ENCODE measurements at regions not wholly inside any gene's neighbourhood (a gene's known extent, or its start where the extent isn't known, plus 50 kb on each side); places are given as distances from the start of the nearest gene placed in this dataset.

- Histone ChIP-seq H3K27me3 (no peaks in the 10 kb centered on the region), H3K4me3 (no peak overlapping the region), H3K9me3 (no peaks in the 10 kb centered on the region), H4K20me1 (no peaks in the 10 kb centered on the region), H3K9ac (no peak overlapping the region), H3K36me3 (no peaks in the 10 kb centered on the region), H3K4me1 (no peaks in the 10 kb centered on the region), H3K4me2 (no peak overlapping the region), H3K27ac (no peak overlapping the region)
- no peak for TF ChIP-seq Cebpa-rat (IDR thresholded peaks at IDR 0.05)
Observed at GRCh38 chr13:69579351-69579750, 528.3 kb upstream of the ATXN8OS start.

- Histone ChIP-seq H3K4me3 (no peak overlapping the region), H3K36me3 (no peaks in the 10 kb centered on the region), H4K20me1 (no peaks in the 10 kb centered on the region), H3K9me3 (no peaks in the 10 kb centered on the region), H3K4me1 (no peaks in the 10 kb centered on the region), H3K27me3 (no peaks in the 10 kb centered on the region), H3K4me2 (no peak overlapping the region), H3K9ac (no peak overlapping the region), H3K27ac (no peak overlapping the region)
- no peak for TF ChIP-seq Cebpa-rat (IDR thresholded peaks at IDR 0.05)
Observed at GRCh38 chr13:69571606-69572323, 535.9 kb upstream of the ATXN8OS start.

GRCh38 chr13:69567514-69567913 is 540.1 kb upstream of the ATXN8OS start:
- H3K4me1 ChIP-seq = no peaks in the 10 kb centered on the region
- no peaks in the 10 kb centered on the region for H3K36me3 ChIP-seq
- H3K27ac ChIP-seq = no peak overlapping the region
- H4K20me1 ChIP-seq = no peaks in the 10 kb centered on the region
- H3K9me3 ChIP-seq = no peaks in the 10 kb centered on the region
- no peak overlapping the region for H3K4me2 ChIP-seq
- no peaks in the 10 kb centered on the region for H3K27me3 ChIP-seq
- H3K4me3 ChIP-seq = no peak overlapping the region
- no peak overlapping the region for H3K9ac ChIP-seq
- TF ChIP-seq Cebpa-rat (IDR thresholded peaks at IDR 0.05) = no peak

- H4K20me1 ChIP-seq = no peaks in the 10 kb centered on the region
- no peak overlapping the region for H3K4me2 ChIP-seq
- no peak for TF ChIP-seq Cebpa-rat (IDR thresholded peaks at IDR 0.05)
- H3K9ac ChIP-seq = no peak overlapping the region
- no peaks in the 10 kb centered on the region for H3K4me1 ChIP-seq
- no peaks in the 10 kb centered on the region for H3K27me3 ChIP-seq
- no peak overlapping the region for H3K27ac ChIP-seq
- no peak overlapping the region for H3K4me3 ChIP-seq
- H3K36me3 ChIP-seq = no peaks in the 10 kb centered on the region
- H3K9me3 ChIP-seq = no peaks in the 10 kb centered on the region
Observed at GRCh38 chr13:69566104-69566716, 541.4 kb upstream of the ATXN8OS start.

GRCh38 chr13:69565334-69565733 is 542.3 kb upstream of the ATXN8OS start:
- H3K4me2 ChIP-seq = no peak overlapping the region
- H3K4me1 ChIP-seq = no peaks in the 10 kb centered on the region
- no peaks in the 10 kb centered on the region for H4K20me1 ChIP-seq
- H3K27ac ChIP-seq = no peak overlapping the region
- no peak overlapping the region for H3K9ac ChIP-seq
- no peaks in the 10 kb centered on the region for H3K9me3 ChIP-seq
- no peak for TF ChIP-seq Cebpa-rat (IDR thresholded peaks at IDR 0.05)
- H3K36me3 ChIP-seq = no peaks in the 10 kb centered on the region
- no peak overlapping the region for H3K4me3 ChIP-seq
- no peaks in the 10 kb centered on the region for H3K27me3 ChIP-seq

- Histone ChIP-seq H3K27ac (no peak overlapping the region), H4K20me1 (no peaks in the 10 kb centered on the region), H3K4me1 (no peaks in the 10 kb centered on the region), H3K4me3 (no peak overlapping the region), H3K9ac (no peak overlapping the region), H3K27me3 (no peaks in the 10 kb centered on the region), H3K4me2 (no peak overlapping the region), H3K36me3 (no peaks in the 10 kb centered on the region), H3K9me3 (no peaks in the 10 kb centered on the region)
- TF ChIP-seq Cebpa-rat (IDR thresholded peaks at IDR 0.05) = no peak
Observed at GRCh38 chr13:69556540-69557196, 551.0 kb upstream of the ATXN8OS start.

GRCh38 chr13:69553976-69554375 is 553.6 kb upstream of the ATXN8OS start:
- Histone ChIP-seq H3K4me1 (no peaks in the 10 kb centered on the region), H3K36me3 (no peaks in the 10 kb centered on the region), H4K20me1 (no peaks in the 10 kb centered on the region), H3K4me3 (no peak overlapping the region), H3K4me2 (no peak overlapping the region), H3K9ac (no peak overlapping the region), H3K27ac (no peak overlapping the region), H3K9me3 (no peaks in the 10 kb centered on the region), H3K27me3 (no peaks in the 10 kb centered on the region)
- TF ChIP-seq Cebpa-rat (IDR thresholded peaks at IDR 0.05) = no peak

GRCh38 chr13:69551193-69551592 is 556.4 kb upstream of the ATXN8OS start:
- Histone ChIP-seq H3K9ac (no peak overlapping the region), H3K4me3 (no peak overlapping the region), H3K36me3 (no peaks in the 10 kb centered on the region), H4K20me1 (no peaks in the 10 kb centered on the region), H3K4me1 (no peaks in the 10 kb centered on the region), H3K27me3 (no peaks in the 10 kb centered on the region), H3K4me2 (no peak overlapping the region), H3K9me3 (no peaks in the 10 kb centered on the region), H3K27ac (no peak overlapping the region)
- no peak for TF ChIP-seq Cebpa-rat (IDR thresholded peaks at IDR 0.05)

GRCh38 chr13:69547780-69548179 is 559.8 kb upstream of the ATXN8OS start:
- no peak overlapping the region for H3K27ac ChIP-seq
- no peak overlapping the region for H3K9ac ChIP-seq
- TF ChIP-seq Cebpa-rat (IDR thresholded peaks at IDR 0.05) = no peak
- H3K4me2 ChIP-seq = no peak overlapping the region
- no peaks in the 10 kb centered on the region for H3K27me3 ChIP-seq
- no peaks in the 10 kb centered on the region for H3K36me3 ChIP-seq
- no peak overlapping the region for H3K4me3 ChIP-seq
- H3K9me3 ChIP-seq = no peaks in the 10 kb centered on the region
- no peaks in the 10 kb centered on the region for H4K20me1 ChIP-seq
- no peaks in the 10 kb centered on the region for H3K4me1 ChIP-seq

- H4K20me1 ChIP-seq = no peaks in the 10 kb centered on the region
- no peaks in the 10 kb centered on the region for H3K9me3 ChIP-seq
- H3K4me2 ChIP-seq = no peak overlapping the region
- no peak overlapping the region for H3K27ac ChIP-seq
- H3K27me3 ChIP-seq = no peaks in the 10 kb centered on the region
- H3K36me3 ChIP-seq = no peaks in the 10 kb centered on the region
- H3K9ac ChIP-seq = no peak overlapping the region
- H3K4me3 ChIP-seq = no peak overlapping the region
- no peak for TF ChIP-seq Cebpa-rat (IDR thresholded peaks at IDR 0.05)
- H3K4me1 ChIP-seq = no peaks in the 10 kb centered on the region
Observed at GRCh38 chr13:69545551-69545950, 562.1 kb upstream of the ATXN8OS start.
